Mammary epithelial cell (primary cell): ENCODE measurements at regions not wholly inside any gene's neighbourhood (a gene's known extent, or its start where the extent isn't known, plus 50 kb on each side); places are given as distances from the start of the nearest gene placed in this dataset.

Source experiments
- CTCF ChIP-seq, 2 donors: IDR thresholded peaks in 1 of 2; conservative IDR thresholded peaks in 1 of 2; 2 replicates each; pipeline ENCODE4 v1.5.1; 2011 to 2012; ENCODE audit warnings: inconsistent platforms in 2 of 2, low read length in 2 of 2, mild to moderate bottlenecking in 2 of 2, control low read depth in 1 of 2, low read depth in 1 of 2; ENCODE audit not compliant: insufficient read depth in 1 of 2; ENCODE audit errors: extremely low read depth in 1 of 2
- EZH2 ChIP-seq: IDR thresholded peaks from 2 replicates; pipeline ENCODE4 v1.6.1; 2012; ENCODE audit warnings: low read length, inconsistent platforms, borderline replicate concordance

- TF ChIP-seq CTCF (conservative IDR thresholded peaks at IDR 0.05 in 1 of 2, IDR thresholded peaks at IDR 0.05 in 1 of 2; ENCODE audit: extremely low read depth in 1 of 2, insufficient read depth in 1 of 2, low read depth in 1 of 2, low read length in 2 of 2) (no peak), EZH2 (no peak)
These were observed 153.5 kb upstream of the ZNF507 start for GRCh38 chr19:32191921-32192320.
